HG03457 (cell line): ENCODE measurements at regions not wholly inside any gene's neighbourhood (a gene's known extent, or its start where the extent isn't known, plus 50 kb on each side); places are given as distances from the start of the nearest gene placed in this dataset.
"Not testable (repeated sequence)": the region's sequence is repeated elsewhere in the genome, so short reads cannot be mapped to it uniquely, and the experiment has no call there.

Source experiments
- ATAC-seq: cut with Tn5 transposase; IDR thresholded peaks from one replicate; pipeline ENCODE4 v1.9.1; 2021; ENCODE audit warnings: moderate number of reproducible peaks; ENCODE audit not compliant: unreplicated experiment

DNA sequence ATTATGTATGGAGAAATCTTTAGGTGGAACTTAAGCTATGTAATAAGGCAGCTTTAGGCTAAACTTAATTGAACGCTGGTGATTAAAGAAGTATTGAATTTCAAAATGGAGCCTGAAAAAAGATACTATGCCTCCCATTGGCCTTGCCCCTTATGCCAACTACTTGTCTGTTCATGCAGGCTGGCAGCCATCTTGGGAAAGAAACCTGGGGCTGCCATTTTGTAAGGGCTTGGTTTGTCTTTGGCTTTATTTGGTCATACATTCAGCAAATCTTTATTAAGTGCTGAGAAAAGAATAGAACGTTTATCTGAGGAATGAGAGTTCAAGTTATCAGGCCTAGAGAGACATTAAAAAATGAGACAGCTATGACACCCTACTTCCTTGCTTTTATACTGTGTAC, 231.3 kb downstream of the KCNE4 start:
- ATAC-seq, result no peak

DNA sequence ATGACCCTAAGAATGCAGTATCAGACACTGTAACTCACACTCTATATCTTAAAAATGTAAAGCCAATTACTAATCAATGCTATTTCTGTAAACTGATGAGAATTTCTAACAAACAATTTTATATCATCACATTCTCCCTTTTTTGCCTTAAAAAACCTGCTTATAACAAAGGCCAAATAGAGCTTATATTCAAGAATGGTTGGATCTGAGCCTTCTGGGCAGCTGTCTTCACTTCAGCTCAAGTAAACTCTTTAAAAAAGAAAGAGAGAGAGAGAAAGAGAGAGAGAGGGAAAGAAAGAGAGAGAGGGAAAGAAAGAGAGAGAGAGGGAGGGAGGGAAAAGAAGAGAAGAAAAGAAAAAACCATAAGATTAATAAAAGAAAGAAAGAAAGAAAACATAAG, 231.8 kb downstream of the KCNE4 start:
- no peak for ATAC-seq

DNA sequence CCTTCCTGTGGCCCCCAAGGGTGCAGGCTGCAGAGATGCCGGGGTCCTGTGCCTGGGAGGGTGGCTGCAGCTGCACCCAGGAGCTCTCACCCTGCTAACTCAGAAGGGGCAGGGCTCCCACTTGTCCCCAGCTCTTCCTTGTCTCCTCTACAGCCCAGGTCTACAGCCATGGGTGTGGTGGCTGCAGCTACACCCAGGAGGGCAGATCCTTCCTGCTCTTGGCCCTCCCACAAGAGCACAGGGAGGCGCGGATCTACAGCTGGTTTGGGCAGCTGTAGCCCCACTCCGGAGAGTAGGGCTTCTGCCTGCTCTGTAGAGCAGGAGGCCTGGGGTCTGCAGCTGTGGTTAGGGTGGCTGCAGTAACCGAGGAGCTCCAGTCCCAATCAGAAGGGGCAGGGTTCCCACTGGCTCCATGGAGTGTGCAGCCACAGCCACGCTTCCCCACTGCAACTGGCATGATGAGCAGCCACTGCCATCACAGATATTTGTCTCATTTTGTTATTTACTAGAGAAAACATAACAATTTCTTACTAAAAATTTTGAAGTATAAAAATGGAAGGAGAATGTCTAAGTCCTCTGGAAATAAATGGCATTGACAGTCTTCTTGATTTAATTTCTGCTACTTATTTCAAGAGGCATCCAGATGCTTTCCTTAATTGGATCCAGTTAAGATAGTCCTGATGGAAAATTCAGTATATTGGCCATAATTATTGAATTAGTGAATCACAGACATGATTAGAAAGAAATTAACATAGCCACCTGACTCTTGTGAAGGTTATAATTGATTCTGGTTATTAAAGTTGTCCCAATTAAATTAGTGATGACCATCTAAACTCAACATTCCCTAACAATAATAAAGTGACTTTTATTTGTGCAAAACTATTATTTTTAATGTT, 233.6 kb downstream of the KCNE4 start:
- no peak for ATAC-seq

DNA sequence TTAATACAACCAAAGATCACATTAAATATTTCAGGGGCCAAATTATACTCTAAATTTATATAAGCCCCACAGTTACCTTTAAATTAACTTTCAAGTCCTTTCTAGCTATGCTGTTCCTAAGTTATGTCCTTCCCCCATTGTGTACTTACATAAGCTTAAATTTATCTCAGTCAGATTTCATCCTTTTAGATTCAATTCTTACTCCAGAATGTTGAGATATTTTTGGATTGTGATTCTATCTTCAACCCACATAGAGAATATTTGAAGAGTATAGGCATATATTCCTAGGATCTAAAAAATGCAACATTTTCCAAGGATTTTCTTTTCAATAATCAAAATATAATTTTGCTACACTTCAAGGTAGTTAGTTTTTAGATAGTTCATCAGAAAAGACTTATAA, 242.8 kb downstream of the KCNE4 start:
- ATAC-seq, result no peak

DNA sequence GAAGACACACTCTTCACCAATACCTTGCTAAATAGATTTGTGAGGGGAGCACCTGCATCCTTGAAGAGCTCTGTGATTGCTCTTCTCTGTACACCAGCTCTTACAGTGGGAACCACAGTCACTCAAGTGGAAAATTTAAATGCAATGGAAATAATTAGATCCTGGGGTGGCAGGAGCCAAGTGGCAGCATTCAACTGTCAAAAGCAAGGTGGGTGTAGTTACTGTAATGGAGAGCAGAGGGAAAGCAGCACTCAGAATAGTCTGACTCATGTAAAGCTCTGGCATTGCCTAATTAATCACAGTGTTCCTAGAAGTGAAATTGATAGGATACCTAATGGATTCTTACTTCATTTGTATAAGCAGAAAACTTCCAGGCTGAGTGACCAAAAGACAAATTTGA, 245.8 kb downstream of the KCNE4 start:
- ATAC-seq, result no peak

DNA sequence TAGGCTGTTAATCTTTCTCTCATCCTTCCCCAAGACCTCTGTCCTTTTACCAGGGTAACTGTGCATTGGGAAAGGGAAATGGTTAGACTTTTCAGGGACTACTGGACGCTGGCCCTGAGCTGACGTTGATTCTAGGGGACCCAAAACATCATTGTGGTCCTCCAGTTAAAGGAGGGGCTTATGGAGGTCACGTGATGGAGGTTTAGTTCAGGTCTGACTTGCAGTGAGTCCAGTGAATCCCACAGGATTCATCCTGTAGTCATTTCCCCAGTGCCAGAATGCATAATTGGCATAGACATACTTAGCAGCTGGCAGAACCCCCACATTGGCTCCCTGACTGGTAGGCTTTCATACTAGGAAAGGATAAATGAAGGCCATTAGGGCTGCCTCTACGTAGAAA, 246.3 kb downstream of the KCNE4 start:
- ATAC-seq, result not testable (repeated sequence)

DNA sequence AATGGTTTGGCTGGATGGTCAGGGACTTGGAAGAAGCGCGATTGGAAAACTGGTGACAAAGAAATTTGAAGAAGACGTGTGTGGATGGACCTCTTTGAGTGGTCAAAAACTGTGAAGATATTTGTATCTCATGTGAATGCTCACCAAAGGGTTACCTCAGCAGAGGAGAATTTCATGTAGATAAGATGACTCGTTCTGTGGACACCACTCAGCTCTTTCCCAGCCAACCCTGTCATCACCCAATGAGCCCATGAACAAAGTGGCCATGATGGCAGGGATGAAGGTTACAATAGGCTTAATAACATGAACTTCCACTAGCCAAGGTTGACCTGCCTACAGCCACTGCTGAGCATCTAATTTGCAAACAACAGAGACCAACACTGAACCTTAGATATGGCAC, 248.3 kb downstream of the KCNE4 start:
- no peak for ATAC-seq

DNA sequence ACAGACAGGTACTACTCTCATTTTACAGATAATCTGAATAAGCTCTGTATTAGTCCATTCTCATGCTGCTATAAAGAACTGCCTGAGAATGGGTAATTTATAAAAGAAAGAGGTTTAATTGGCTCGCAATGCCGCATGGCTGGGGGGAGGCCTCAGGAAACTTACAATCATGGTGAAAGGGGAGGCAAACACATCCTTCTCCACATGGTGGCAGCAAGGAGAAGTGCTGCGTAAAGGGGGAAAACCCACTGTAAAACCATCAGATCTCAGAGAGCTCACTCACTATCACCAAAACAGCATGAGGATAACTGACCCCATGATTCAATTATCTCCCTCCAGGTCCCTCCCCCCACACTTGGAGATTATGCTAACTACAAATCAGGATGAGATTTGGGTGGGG, 254.4 kb downstream of the KCNE4 start:
- peak; percentile 59 for ATAC-seq

DNA sequence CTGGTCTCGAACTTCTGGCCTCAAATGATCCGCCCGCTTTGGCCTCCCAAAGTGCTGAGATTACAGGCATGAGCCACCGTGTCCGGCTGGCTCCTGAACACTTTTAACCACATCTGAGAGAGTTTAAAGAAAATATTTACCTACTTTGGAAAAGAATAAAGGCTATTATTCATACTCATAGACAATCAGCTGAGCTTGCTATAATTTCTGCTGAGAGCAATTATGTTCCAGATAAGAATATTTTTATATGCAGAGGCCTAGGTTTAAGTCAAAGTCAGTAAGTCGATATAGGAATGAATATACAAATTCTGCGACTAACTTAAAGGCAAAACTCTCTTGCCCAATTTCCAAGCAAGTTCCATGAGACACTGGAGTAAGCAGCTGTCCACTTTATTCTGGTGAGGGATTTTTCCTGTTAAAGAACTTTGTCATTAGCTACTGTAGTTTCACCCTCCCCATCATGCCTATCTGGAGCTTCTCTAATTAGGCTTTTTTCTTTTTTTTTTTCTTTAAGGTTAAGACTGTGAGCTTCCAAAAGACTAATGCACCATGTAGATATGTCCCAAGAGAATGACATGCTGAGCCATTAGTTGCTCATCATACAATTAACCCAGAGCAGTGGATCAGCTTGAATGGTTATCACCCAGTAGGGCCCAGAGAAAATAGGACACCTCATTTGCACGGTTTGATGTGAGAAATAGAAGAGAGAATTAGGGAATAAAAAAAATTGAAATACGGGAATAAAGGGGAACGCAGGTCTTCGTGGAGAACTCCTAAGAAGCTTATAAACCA, 260.1 kb downstream of the KCNE4 start:
- ATAC-seq, result no peak

DNA sequence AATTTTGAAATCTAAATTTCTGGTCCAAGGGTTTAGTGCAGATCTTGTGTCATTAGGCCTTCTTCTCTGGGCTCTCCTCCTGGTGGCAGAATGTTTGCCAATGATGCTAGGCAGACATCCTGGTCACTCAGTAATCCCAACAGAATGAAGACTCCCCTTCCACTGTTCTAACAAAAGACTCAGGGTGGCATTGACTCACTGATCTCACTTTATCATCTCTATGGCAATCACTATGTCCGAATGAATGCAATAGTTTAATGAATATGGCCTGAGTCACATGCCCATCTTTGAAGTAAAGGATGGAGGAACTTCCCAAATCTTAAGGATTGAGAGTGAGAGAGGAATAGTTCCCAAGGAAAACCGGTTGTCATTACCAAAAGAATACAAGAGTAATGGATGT, 261.1 kb downstream of the KCNE4 start:
- no peak for ATAC-seq

DNA sequence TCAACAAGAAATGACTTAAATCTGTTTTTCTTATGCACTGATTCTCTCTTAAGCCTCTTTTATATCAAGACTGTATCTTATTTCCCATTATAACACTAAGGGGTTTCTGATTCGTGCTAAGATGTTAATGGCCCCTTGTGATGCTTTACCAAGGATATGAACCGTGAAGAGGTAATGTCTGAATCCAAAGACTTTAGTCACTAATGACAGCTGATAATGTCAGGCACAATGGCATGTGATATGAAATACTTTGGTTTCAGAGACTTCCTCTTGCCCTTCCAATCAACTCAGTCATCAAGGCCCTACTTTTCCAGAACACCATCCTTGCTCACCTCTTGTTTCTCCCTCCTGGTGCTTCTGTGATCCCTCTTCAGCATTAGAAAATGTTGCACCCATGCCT, 262.8 kb downstream of the KCNE4 start:
- ATAC-seq, result no peak

DNA sequence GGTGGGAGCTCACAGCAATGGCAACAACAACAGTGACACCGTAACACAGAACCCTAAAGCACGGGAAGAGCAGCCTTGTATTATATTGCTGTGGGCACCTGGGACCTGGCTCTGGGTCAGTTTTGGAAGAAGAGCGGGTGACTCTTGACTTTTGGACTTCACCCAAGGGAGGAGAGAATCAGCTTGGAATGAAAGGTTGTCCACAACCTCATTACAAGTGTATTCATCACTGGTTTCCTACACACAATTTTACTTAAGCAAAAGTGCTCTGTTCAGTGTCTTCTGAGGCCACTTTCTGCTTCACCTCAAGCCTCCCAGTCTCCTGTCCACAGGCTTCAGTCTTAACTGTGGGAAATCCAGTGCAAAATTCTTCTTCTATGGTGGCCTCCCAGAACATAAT, 263.8 kb downstream of the KCNE4 start:
- ATAC-seq, result no peak

DNA sequence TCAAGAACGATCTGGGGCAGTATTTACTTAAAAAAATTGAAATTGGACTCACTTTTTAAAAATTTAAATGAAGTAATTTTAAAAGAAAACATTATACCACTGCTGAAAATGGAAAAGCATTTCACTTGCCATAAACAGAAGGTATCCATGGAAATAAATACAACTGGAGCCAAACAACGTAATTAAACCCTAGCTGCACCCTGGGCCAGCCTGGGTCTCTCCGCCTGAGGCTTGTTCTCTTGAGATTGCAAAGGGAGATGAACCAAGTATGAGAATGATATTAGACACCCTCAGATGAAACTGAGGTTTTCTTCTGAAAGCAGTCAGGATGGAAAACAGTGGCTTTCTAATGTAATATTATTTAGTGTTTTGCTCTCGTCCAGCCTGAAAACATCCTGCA, 264.4 kb downstream of the KCNE4 start:
- ATAC-seq, result no peak

DNA sequence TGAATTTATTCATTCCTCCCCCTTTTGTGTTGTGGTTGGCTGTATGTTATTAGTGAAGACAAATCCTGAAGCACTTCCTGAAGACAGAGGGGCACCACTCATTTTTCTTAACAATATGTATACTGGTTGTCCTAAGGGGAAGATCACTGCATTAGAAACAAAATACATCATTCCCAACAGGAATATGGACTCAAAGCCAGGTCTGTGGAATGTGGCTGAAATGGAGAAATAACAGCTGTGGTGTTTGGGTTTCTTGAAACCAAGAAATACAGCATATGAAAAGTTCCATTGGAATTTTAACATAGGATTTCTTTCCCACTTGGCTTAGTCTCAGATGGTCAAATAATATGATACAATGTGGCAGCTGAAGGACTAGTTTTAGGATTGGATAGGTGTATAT, 267.6 kb downstream of the KCNE4 start:
- no peak for ATAC-seq

DNA sequence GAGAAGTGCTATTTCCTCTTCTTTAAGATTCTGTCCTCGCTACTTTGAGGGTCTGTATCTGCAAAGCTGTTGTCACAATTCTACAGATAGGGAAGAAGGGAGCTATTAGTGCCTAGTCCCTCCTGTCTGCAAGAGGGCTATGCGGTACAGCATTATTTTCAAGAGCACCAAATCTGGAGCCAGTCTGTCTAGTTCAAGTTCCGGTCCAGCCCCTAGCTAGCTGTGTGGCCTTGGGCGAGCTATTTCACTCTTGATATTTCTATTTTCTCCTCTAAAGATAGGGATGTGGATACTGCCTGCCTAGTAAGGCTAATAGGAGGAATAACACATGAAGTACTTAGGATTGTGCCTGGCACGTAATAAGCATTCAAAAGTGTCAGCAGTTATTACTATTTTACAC, 272.4 kb downstream of the KCNE4 start:
- ATAC-seq, result no peak

DNA sequence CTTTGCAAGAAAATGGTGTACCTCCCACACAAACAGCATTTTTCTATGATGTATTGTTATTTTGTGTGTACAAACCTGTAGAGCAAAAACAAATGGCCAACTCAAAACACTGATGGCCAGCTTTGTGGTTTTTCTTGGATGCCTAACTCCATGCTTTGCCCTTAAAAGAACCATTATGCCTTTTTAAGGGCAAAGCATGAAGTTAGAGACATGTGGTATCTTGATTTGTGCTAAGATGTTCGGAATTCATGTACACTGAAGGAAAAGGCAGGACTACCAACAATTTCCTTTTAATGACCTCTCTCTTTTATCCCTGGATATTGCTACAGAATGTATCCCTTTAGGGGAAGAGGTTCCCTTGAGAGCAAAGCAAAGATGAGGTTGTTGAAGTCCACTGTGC, 273.6 kb downstream of the SCG2 start:
- no peak for ATAC-seq

DNA sequence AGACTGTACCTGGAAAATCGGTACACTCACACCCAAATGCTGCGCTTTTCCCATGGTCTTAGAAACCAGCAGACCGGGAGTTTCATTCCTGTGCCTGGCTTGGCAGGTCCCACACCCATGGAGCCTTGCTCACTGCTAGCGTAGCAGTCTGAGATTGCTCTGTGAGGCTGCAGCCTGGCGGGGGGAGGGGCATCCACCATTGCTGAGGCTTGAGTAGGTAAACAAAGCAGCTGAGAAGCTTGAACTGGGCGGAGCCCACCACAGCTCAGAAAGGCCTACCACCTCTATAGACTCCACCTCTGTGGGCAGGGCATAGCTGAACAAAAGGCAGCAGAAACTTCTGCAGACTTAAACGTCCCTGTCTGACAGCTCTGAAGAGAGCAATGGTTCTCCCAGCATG, 271.4 kb downstream of the SCG2 start:
- not testable (repeated sequence) for ATAC-seq

DNA sequence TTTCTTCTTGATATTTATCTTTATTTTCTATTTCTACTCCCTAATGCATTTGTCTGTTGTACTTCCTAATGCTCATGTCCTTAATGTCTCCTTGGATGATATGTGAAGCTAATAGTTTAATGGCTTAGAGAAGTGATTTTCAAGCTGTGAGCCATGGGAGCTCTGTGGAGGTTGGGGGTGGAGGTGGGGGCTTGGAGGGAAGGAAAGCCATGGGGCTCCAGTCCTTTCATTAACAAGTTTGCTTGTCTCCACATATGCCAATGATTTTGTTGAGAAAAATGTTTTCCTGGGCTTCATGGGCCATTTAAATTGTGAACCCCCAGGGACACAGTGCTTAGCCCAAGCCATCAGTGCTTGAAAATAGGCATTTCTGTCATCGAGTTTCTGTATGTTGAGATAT, 264.1 kb downstream of the SCG2 start:
- ATAC-seq, result no peak

DNA sequence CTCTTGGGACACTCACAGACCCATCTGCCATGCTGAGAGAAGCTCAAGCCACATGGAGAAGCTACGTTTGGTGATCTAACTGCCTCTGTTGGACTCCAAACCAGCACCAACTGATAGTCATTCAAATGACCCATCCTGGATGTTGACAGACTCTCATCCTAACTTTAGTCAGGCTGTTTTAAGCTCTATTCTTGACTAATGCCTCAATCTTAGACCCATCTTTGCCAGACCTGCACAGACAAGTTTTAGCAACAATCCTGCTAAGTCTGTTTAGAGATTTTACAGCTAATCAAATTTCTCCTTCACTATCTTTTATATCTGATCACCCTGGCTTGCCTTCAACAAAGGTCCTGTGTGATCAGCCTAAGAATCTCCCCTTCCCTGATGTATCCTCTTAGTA, 245.1 kb downstream of the SCG2 start:
- ATAC-seq, result no peak

DNA sequence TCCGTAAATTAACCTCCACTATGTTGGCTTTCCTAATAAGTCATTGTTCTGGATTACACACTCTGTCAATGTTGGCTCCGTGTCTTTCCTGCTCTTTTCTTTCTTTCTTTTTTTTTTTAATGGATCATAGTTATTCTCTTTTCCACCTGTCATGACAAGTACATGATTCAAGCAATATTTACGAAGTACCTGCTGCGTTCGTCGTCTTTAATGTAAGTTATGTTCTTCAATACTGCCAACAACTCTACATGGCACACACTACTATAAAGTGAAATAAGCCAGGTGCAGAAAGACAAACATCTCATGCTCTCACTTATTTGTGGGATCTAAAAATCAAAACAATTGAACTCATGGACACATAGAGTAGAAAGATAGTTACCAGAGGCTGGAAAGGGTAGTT, 239.1 kb downstream of the SCG2 start:
- ATAC-seq, result no peak

DNA sequence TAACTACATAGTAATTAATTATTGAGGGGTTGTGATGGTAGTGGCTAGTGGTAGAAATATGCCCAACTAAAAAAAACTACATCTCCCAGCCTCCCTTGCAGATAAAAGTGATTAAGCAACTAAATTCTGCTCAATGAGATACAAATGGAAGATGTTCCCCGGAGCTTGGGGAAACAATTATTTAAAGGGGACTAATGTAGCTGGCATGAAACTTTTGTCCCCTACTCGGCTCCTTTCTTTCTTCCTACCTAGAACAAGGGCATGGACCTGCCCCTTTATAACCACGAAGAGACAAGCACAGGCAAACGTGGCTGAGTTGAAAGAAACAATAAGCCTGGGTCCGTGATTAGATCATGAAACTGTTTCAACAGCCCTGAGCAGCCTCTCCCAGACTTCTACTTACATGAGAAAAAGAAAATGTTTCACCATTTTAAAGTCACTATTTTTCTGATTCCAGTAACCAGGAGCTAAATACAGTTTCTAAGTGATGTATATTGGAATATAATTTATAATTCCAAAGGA, 236.9 kb downstream of the SCG2 start:
- ATAC-seq, result no peak

DNA sequence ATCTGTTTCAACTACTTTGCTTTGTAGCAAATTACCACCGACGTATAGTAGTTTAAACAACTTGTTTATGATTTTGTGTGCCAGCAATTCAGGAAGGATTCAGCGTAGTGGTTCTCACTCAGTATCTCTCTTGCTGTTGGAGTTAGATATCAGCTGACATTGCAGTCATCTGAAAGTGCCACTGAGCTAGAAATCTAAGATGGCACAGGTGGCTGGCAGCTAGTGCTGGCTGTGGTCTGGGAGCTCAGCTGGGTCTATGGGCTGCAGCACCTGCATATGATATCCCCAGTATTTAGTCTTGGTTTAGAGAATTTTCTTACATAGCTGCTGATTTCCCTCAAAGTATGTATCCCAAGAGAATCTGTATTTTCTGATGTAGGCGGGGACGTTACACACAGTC, 235.6 kb downstream of the SCG2 start:
- ATAC-seq, result no peak
